ENCODE measurements at regions not wholly inside any gene's neighbourhood (a gene's known extent, or its start where the extent isn't known, plus 50 kb on each side); places are given as distances from the start of the nearest gene placed in this dataset.

GRCh38 chr10:131553121-131553520 is 241.6 kb upstream of the TCERG1L start:
- Histone ChIP-seq H3K4me3 (ENCODE audit: low read length) (no peak overlapping the region), H3K36me3 (ENCODE audit: insufficient read depth, low read length) (no peaks in the 10 kb centered on the region), H2AFZ (ENCODE audit: low read depth, low read length) (no peak overlapping the region), H3K9me2 (ENCODE audit: insufficient read depth, low read length) (no peaks in the 10 kb centered on the region), H3K27me3 (ENCODE audit: insufficient read depth, low read depth, low read length) (no peaks in the 10 kb centered on the region), H3K27ac (ENCODE audit: low read length) (no peak overlapping the region), H3K4me2 (ENCODE audit: low read length) (no peak overlapping the region), H4K20me1 (ENCODE audit: insufficient read depth) (no peaks in the 10 kb centered on the region), H3K9me3 (ENCODE audit: low read length) (no peaks in the 10 kb centered on the region), H3K9ac (ENCODE audit: low read length) (no peak overlapping the region), H3K79me2 (replicated peaks; ENCODE audit: insufficient read depth, low read length) (no peaks in the 10 kb centered on the region), H3F3A (ENCODE audit: insufficient read depth, low read length, poor library complexity, severe bottlenecking) (no peaks in the 10 kb centered on the region)
- TF ChIP-seq SMC3 (conservative IDR thresholded peaks at IDR 0.05; ENCODE audit: poor library complexity) = no peak
- TF ChIP-seq CTCF (IDR thresholded peaks at IDR 0.05; ENCODE audit: poor library complexity, severe bottlenecking) = no peak
- no peak for TF ChIP-seq RAD21 (conservative IDR thresholded peaks at IDR 0.05)
- no peak for TF ChIP-seq EP300 (conservative IDR thresholded peaks at IDR 0.05; ENCODE audit: poor library complexity, severe bottlenecking)
- TF ChIP-seq TAF1 (IDR thresholded peaks at IDR 0.05; ENCODE audit: low read depth) = no peak
- no peak for TF ChIP-seq MXI1 (conservative IDR thresholded peaks at IDR 0.05; ENCODE audit: poor library complexity, severe bottlenecking)
- no peak for TF ChIP-seq REST (IDR thresholded peaks at IDR 0.05; ENCODE audit: borderline replicate concordance)
- TF ChIP-seq EZH2 (IDR thresholded peaks at IDR 0.05; ENCODE audit: borderline replicate concordance, insufficient read depth, low read length, poor library complexity, severe bottlenecking) = no peak
- no peak for TF ChIP-seq POLR2AphosphoS5 (IDR thresholded peaks at IDR 0.05)

- H3K9me2 ChIP-seq (ENCODE audit: insufficient read depth, low read length) = no peaks in the 10 kb centered on the region
- no peaks in the 10 kb centered on the region for H3K9me3 ChIP-seq (ENCODE audit: low read length)
- H3K4me3 ChIP-seq (ENCODE audit: low read length) = no peak overlapping the region
- H3K79me2 ChIP-seq (replicated peaks; ENCODE audit: insufficient read depth, low read length) = no peaks in the 10 kb centered on the region
- no peaks in the 10 kb centered on the region for H3F3A ChIP-seq (ENCODE audit: insufficient read depth, low read length, poor library complexity, severe bottlenecking)
- TF ChIP-seq REST (IDR thresholded peaks at IDR 0.05; ENCODE audit: borderline replicate concordance) (no peak), EP300 (conservative IDR thresholded peaks at IDR 0.05; ENCODE audit: poor library complexity, severe bottlenecking) (no peak)
- no peak overlapping the region for H3K9ac ChIP-seq (ENCODE audit: low read length)
- H2AFZ ChIP-seq (ENCODE audit: low read depth, low read length) = no peak overlapping the region
- no peaks in the 10 kb centered on the region for H3K27me3 ChIP-seq (ENCODE audit: insufficient read depth, low read depth, low read length)
- no peaks in the 10 kb centered on the region for H4K20me1 ChIP-seq (ENCODE audit: insufficient read depth)
- no peak overlapping the region for H3K4me2 ChIP-seq (ENCODE audit: low read length)
- no peak overlapping the region for H3K27ac ChIP-seq (ENCODE audit: low read length)
- no peaks in the 10 kb centered on the region for H3K36me3 ChIP-seq (ENCODE audit: insufficient read depth, low read length)
These were observed 242.1 kb upstream of the TCERG1L start for GRCh38 chr10:131553581-131553980.
